PC-3 (cell line): ENCODE measurements at regions not wholly inside any gene's neighbourhood (a gene's known extent, or its start where the extent isn't known, plus 50 kb on each side); places are given as distances from the start of the nearest gene placed in this dataset.

Source experiments
- EZH2 ChIP-seq: fragments of 300-600 bp; sonication (generic); IDR thresholded peaks from one replicate; pipeline ENCODE4 v1.6.1; 2017; ENCODE audit warnings: antibody characterized with exemption, mild to moderate bottlenecking, low read length; ENCODE audit not compliant: unreplicated experiment
- TF ChIP-seq, protein P1 (sequence below): fragments of 300-600 bp; sonication (generic); conservative IDR thresholded peaks from 2 replicates; pipeline ENCODE4 v1.5.1; 2017; ENCODE audit warnings: antibody characterized with exemption, low read depth, mild to moderate bottlenecking, low read length

DNA sequence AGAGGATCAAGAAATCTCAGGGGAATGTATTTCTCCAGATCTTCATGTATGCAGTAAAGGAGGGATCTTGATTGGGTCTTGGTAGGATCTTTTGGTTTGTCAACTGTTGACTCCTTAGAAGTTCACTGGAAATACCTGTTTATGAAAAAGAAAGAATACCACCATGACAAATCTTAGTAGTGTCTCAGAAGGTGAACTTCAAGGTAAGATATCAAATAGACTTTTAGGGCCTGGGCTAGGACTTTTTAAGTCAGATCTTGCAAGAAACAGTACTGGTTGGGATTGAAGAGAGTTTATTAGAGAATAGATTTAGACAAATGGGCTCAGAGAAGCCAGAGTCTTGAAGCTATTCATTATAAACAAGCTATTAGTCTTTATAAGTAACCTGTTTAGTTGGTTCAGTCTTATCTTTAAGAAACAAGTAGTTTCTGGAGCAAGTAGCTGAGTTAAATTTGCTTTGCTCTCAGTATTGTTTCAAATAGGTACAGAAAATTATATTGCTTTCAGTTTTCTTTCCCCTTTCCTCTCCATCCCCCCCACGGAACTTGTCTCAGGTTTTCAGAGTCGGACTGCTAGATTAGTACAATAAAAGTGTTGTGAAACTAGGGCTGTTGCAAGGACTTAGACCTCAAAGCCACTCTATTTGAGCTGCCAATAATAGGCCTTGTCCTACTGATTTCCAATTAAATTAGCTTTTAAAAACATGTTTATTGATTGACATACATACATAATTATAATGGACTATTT lies 529.1 kb upstream of the CITED2 start:
- TF ChIP-seq, protein P1, sequence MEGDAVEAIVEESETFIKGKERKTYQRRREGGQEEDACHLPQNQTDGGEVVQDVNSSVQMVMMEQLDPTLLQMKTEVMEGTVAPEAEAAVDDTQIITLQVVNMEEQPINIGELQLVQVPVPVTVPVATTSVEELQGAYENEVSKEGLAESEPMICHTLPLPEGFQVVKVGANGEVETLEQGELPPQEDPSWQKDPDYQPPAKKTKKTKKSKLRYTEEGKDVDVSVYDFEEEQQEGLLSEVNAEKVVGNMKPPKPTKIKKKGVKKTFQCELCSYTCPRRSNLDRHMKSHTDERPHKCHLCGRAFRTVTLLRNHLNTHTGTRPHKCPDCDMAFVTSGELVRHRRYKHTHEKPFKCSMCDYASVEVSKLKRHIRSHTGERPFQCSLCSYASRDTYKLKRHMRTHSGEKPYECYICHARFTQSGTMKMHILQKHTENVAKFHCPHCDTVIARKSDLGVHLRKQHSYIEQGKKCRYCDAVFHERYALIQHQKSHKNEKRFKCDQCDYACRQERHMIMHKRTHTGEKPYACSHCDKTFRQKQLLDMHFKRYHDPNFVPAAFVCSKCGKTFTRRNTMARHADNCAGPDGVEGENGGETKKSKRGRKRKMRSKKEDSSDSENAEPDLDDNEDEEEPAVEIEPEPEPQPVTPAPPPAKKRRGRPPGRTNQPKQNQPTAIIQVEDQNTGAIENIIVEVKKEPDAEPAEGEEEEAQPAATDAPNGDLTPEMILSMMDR, result no peak
- no peak for TF ChIP-seq EZH2
